RPMI8226 (cell line): ENCODE measurements at regions not wholly inside any gene's neighbourhood (a gene's known extent, or its start where the extent isn't known, plus 50 kb on each side); places are given as distances from the start of the nearest gene placed in this dataset.

Experiments used
- DNase-seq: peaks from one replicate; pipeline ENCODE4 v3.0.0-alpha.2; 2015

GRCh38 chr6:160899671-160900430 lies 91.7 kb upstream of the MAP3K4 start:
- DNase-seq: no peak

GRCh38 chr6:160911949-160912348 lies 79.6 kb upstream of the MAP3K4 start:
- no peak for DNase-seq

- DNase-seq: no peak
Measured at GRCh38 chr6:160912411-160912810, 79.2 kb upstream of the MAP3K4 start.

- DNase-seq: no peak
Measured at GRCh38 chr6:160917572-160917971, 74.0 kb upstream of the MAP3K4 start.

DNA sequence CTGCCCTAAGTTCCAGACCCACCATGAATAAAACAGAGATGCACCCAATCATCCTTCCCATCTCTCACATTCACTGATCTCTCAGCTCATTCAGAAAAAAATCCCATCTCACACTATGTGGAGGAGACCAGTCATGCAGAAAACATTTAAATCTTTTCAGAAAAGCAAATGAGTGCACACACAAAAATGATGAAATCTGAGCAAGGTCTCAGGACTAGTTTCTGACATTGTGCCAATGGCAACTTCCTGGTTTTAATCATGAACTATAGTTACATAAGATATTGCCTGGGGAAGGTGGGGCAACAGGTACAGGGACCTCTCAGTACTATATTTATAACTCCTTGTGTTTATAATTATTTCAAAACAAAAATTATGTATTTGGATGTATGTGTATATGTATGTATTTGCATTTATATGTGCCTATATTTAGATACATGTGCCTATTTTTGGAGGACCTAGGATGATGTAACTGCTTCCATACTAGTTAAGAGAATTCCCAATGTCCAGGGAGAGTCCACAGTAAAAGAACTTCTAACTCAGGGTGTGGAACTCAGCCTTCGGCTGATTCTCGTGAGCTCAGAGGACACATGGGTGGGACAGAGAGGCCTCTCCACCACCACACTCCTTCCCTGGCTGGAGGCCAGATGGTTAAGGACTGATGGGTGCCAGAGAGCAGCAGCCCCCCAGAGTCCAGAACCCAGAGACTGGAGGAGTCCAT lies 71.7 kb upstream of the MAP3K4 start:
- DNase-seq: no peak

- no peak for DNase-seq
Measured at GRCh38 chr6:160921095-160921494, 70.5 kb upstream of the MAP3K4 start.

- DNase-seq: peak; percentile 60
Measured at GRCh38 chr6:160926281-160927276, 65.0 kb upstream of the MAP3K4 start.

DNA sequence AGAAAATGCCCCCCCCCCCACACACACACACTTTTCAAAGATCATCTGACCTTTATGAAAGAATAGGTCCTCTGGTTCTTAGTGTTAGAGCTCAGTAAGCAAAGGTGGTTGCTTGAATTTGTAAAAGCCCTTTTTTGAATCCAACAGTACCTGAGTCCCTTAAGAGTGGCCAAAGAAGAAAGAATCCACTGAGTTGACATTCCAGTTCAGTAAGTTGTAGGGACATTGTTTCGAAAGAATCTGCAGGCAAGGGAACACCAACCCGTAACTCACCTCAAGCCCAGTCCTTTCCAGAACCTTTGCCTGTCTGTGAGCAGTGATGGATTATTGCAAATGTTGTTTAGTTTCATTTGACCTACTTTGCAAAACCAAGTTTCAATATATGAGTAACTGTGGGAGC lies 64.2 kb upstream of the MAP3K4 start:
- no peak for DNase-seq

DNA sequence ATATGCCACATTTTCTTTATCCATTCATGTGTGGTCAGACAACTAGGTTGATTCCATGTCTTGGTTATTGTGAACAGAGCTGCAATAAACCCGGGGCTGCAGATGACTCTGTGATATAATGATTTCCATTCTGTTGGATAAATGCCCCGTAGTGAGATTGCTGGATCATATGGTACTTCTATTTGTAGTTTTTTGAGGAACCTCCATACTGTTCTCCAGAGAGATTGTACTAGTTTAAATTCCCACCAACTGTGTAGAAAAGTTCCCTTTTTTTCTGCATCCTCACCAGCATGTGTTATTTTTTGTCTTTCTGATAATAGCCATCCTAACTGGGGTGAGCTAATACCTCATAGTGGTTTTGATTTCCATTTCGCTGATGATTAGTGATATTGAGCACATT lies 62.2 kb upstream of the MAP3K4 start:
- DNase-seq: no peak

- DNase-seq: no peak
Measured at GRCh38 chr6:160929831-160930230, 61.7 kb upstream of the MAP3K4 start.

GRCh38 chr6:160930547-160931377 lies 60.8 kb upstream of the MAP3K4 start:
- peak; percentile 23 for DNase-seq

DNA sequence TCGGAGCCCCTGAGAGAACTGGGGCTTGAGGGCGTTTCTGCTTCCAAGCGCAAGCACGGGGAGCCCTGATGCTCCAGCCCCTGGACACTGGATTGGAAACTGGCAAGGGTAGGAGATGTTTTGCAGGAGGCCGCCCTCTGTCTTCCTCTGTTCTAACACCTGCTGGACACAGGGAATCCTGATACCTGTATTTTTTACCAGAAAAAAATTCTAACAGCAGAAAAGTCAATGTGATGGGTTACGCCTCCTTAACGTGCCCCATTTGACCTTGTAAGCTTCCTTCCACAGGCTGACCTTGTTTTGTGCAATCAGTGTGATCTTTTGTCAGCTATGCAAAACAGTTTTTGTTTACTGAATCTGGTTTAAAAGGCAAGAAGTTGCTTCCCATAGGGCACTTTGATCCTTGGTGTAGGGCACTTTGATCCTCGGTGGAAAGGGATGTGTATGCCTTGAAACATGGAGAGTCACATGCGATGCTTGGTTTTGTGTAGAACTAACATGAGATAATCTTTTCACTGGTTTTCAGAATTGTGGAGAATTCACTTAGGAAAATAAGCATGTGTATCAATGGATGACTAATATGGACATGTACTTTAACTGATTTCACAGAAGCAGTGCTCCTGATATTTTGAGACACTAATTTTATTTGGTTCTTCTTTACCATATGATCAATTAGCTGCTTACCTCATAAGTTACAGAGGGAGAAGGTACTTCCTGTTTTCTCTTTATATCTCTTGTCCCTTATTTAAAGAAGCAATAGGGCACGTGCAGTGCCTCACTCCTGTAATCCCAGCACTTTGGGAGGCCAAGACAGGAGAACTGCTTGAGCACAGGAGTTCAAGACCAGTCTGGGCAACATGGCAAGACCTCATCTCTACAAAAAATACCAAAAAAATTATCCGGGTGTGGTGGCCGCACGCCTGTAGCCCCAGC lies 59.9 kb upstream of the MAP3K4 start:
- no peak for DNase-seq

- no peak for DNase-seq
Measured at GRCh38 chr6:160933256-160933655, 58.3 kb upstream of the MAP3K4 start.

GRCh38 chr6:160934157-160934556 lies 57.4 kb upstream of the MAP3K4 start:
- DNase-seq: no peak

DNA sequence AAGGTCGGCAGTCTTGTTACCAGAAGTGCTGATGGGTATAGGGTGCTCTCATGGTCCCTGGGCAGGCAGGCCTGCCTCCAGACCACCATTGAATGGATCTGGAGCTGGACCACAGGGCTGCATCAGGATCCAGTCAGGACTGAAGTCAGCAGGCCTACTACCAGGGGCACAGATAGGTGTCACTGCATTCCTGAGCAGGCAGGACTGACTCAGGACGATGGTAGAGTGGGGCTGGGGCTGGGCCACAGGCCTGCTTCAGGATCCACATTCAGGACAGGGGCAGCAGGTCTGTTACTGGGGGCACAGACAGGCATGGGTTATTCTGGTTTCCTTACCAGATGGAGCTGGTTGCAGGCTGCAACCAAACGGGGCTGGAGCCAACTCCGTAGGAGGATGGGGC lies 51.4 kb upstream of the MAP3K4 start:
- no peak for DNase-seq
